Epithelial cell of proximal tubule (primary cell): ENCODE measurements at regions not wholly inside any gene's neighbourhood (a gene's known extent, or its start where the extent isn't known, plus 50 kb on each side); places are given as distances from the start of the nearest gene placed in this dataset.

ENCODE experiments used
- DNase-seq: peaks from one replicate; pipeline ENCODE4 v3.0.0-alpha.2; 2011; ENCODE audit warnings: low read depth
- H3K4me3 ChIP-seq: 2 replicates; pipeline ENCODE4 v1.5.1; 2011; ENCODE audit warnings: low read depth, mild to moderate bottlenecking, low read length
- CTCF ChIP-seq: conservative IDR thresholded peaks from 2 replicates; pipeline ENCODE4 v1.5.1; 2012; ENCODE audit warnings: low read depth, mild to moderate bottlenecking, low read length

GRCh38 chr11:116579857-116580727 lies 192.7 kb downstream of the BUD13 start:
- TF ChIP-seq CTCF: no peak
- no peak for DNase-seq

DNA sequence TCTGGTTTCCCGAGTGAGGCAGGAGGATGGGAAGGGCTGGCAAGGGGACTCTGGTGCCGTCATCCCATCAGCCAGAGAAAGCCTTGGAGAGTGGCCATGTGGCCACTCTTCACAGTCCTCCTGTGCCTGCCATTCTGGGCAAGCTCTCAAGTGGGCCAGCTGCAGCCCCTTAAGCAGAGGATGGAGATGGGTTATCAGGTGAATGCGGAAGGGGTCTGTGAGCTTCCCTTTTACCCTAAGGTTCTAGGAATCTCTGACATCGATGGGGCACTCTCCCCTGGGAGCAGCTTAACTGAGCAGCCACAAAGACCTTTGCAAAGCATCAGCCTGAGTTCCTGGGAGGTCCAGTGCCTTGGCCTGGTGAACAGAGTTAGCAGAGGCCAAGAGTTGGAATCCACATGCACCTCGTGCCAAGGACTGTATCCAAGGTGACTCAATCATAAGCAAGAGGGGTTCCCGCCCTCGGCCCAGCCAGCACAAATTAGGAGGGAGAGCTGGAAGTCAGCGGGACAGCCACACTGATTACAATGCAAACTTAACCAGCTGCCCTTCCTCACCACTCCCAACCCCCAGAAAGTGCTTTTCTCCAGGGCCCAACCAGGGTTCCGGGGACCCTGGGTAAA lies 193.6 kb downstream of the BUD13 start:
- no peak overlapping the region for H3K4me3 ChIP-seq
- TF ChIP-seq CTCF: no peak
- no peak for DNase-seq

More at GRCh38 chr11:116579857-116580727, 192.7 kb downstream of the BUD13 start:
- H3K4me3 ChIP-seq: no peak overlapping the region

DNA sequence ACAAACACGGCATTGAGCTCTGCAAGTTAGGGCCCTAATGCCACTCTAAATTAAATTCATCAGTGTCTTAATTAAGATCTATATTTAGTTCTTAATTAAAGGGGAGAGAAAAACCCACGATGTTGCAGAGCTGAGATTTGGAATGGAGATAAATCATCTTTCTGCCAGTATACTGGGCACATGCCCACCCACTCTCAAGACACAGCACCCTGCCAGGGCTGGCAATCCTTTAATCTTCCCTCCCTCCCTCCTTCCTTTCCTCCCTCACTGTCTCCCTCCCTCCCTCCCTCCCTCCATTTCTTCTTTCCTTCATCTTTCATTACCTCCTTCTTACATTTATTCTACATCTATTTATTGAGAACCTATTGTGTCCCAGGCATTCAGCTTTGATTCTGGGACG lies 194.8 kb downstream of the BUD13 start:
- no peak for TF ChIP-seq CTCF
- no peak overlapping the region for H3K4me3 ChIP-seq
- DNase-seq: no peak

- no peak for TF ChIP-seq CTCF
- no peak for DNase-seq
- H3K4me3 ChIP-seq: no peak overlapping the region
Observed at GRCh38 chr11:116577273-116577672, 195.5 kb downstream of the BUD13 start.

- DNase-seq: no peak
- H3K4me3 ChIP-seq: no peak overlapping the region
- no peak for TF ChIP-seq CTCF
Observed at GRCh38 chr11:116576526-116576925, 196.3 kb downstream of the BUD13 start.

DNA sequence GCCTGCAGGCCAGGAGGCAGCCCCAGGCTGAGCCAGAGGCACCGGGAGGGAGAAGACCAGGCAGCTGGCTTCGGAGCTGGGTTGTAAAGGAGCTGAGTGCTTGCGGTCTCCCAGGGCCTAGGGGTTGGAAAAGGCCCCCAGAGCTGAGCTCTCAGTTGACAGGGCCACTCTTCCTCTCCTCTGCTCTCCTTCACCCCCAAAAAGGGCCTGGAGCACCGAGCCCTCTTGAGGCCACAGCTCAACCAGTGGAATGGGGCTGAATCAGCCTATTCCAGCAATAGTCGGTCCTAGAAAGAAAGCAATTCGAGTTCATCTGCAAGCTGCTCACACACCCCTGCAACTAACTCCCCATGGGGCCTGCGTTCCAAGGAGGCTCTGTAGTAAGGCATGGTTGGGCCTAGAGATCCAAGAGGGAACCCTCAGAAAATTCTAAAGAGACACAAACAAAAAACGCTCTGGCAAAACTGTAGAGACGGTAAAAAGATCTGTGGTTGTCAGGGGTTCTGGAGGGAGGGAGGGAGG lies 205.0 kb downstream of the BUD13 start:
- DNase-seq: no peak
- no peak for TF ChIP-seq CTCF
- H3K4me3 ChIP-seq: no peak overlapping the region
